ENCODE measurements at regions not wholly inside any gene's neighbourhood (a gene's known extent, or its start where the extent isn't known, plus 50 kb on each side); places are given as distances from the start of the nearest gene placed in this dataset.

DNA sequence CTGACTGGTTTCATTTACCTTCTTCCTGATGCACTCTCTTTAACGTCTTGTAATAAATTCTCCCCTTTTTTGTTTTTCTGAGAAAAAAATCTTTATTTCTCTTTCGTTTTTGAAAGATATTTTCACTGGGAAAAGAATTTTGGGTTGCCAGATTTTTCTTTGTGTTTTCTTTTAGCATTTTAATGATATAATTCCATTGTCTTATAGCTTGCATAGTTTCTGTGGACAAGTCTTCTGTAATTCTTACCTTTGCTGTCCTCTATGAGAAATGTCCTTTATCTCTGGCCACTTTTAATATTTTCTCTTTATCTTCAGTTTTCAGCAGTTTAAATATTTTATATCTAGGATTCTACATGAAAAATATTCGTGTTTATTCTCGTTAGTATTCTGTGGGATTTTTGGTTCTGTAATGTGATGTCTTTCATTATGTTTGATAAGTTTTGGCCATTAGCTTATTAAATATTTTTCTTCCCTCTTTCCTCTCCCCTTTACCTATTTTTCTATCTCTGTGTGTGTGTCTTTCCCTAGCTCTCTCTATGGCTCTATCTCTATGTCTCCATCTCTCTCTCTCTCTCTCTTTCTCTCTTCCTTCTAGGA, 236.5 kb downstream of the C16orf95 start:
- DNase-seq = no peak

DNA sequence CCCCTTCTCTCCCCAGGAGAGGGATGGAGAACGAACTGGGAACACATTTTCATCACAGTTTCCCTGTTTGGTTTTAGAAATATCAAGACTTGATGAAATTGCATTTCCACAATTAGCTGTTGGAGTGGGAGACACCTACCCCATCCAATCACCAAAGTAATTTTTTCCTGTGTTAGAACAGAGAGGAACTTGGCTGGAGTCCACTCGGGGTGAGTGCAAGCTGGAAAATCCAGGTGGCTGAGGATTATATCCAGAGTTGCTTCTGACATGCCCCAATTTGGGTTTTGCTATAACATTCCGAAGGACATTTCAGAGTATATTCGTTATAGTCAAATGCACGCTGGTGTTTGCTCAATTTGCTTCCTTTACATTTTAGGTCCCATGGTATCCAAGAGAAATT, 231.8 kb downstream of the C16orf95 start:
- no peak for DNase-seq

GRCh38 chr16:87086156-87086555, 231.0 kb downstream of the C16orf95 start:
- no peak for DNase-seq

- DNase-seq = no peak
Observed at GRCh38 chr16:87086575-87086974, 230.6 kb downstream of the C16orf95 start.

GRCh38 chr16:87092958-87093357, 224.2 kb downstream of the C16orf95 start:
- no peak for DNase-seq

DNA sequence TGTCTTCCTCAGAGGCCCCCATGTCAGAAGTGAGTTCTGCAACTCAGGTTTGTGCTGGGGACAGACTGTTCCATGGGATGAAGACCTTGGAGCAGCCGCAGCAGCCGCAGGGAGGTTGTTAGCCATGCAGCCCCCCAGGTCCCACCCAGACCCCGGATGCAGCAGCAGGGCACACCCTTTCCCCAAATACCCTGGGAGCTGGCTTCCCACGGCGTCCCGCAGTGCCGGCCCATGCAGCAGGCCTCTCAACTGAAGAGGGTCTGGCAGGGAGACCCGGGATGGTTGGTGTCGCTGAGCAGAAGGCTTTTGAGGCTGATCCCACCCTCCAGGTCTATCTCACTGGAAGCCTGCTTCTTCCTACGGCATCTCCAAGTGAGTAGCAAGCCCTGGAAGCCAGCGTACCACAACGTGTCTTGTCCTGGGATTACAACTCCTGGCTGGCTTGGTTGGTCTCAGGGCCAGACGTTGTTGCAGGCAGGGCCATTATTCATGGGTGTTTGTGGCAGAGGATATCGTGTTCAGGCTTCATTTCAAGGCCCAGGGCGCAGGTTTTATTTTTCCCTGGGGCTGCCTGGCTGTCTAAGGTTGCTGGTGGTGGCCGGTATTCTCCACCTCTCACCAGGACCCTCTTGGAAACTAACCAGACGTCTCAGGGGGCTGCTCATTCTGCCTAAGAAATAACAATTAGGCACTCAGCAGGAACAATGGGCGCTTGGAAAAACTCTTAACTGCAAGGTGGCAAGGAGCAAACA, 223.2 kb downstream of the C16orf95 start:
- no peak for DNase-seq

- no peak for DNase-seq
Observed at GRCh38 chr16:87094556-87094865, 222.7 kb downstream of the C16orf95 start.

DNA sequence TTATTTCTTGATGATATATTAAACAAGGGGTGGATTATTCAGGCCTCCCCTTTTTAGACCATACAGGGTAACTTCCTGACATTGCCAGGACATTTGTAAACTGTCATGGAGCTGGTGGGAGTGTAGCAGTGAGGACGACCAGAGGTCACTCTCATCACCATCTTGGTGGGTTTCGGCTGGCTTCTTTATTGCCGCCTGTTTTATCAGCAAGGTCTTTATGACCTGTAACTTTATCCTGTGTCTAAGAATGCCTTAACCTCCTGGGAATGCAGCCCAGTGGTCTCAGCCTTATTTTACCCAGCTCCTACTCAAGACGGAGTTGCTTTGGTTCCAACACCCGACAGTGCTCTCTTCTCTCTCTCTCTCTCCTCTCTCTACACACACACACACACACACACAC, 221.9 kb downstream of the C16orf95 start:
- no peak for DNase-seq

- no peak for DNase-seq
Observed at GRCh38 chr16:87096746-87097333, 220.4 kb downstream of the C16orf95 start.

- no peak for DNase-seq
Observed at GRCh38 chr16:87098361-87098760, 218.8 kb downstream of the C16orf95 start.

DNA sequence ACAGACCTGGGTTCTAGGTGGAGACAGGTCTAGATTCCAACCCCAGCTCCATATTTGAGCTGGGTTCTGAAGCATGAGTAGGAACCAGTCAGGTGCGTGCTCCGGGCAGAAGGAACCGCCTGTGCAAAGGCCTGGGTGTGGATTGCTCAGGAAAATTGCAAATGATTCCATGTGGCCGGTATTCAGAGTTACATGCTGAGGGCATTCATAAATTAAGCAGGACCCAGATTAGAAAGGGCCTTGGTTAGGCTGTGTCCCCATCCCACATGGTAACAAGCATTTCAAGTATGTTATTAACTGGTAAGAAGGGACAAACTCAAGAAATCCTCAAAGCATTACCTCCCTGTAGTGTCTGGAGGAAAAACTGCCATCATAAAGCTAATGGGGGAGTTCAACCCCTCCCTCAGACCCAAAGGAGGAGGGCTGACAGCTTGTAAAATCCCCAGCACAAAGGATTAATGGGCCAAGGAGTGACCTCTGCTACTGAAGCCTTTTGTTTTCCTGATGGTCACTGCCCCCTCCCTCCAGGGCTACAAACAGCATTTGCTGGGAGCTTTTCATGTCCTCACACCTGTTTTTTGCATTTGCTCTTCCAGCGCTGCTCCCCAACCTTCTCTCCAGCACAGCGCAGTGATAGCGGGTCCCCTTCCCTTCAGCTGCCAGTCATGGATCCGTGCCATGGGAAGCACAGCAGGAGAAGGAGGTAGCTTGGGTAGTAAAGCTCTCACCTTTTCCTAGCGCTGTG, 218.0 kb downstream of the C16orf95 start:
- no peak for DNase-seq

- DNase-seq = no peak
Observed at GRCh38 chr16:87100306-87101058, 216.7 kb downstream of the C16orf95 start.

- no peak for DNase-seq
Observed at GRCh38 chr16:87101903-87102302, 215.3 kb downstream of the C16orf95 start.

DNA sequence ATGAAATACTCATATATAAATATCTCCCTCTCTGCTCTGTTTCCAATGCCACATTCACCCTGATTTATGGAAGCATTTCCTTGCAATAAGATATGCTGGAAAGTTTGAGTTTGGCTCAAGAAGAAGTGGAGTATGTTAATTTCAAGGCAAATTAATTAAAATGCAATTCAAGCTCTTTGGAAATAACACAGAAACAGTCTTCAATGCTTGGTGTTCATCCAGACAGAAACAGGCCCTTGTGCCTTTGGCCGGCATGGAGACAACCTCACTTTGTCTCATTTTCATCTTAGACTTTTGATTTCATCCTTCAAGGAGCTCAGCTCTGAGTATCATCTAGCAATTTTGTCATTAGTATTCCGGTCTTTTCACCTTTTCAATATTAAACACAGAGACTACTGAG, 210.0 kb downstream of the C16orf95 start:
- DNase-seq = no peak

GRCh38 chr16:87108278-87108677, 208.9 kb downstream of the C16orf95 start:
- no peak for DNase-seq

DNA sequence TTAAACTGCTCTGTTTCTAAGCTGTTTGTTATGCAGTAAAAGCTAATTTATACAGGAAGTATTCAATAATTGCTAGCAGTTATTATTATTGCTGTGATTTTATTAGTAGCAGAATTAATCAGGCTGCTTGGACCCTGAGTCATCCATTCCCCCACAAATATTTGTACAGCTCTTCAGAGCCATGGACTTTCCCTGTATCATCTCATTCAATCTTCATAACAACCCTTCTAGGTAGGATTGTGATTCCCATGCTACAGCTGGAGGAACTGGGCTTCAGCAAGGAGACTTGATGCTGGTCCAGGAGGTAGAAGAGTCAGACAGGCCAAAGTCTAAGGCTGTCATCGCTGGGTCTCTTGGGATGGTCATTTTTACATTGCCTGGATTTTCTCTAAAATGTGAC, 208.3 kb downstream of the C16orf95 start:
- DNase-seq = no peak

GRCh38 chr16:87114832-87115231, 202.4 kb downstream of the C16orf95 start:
- no peak for DNase-seq

DNA sequence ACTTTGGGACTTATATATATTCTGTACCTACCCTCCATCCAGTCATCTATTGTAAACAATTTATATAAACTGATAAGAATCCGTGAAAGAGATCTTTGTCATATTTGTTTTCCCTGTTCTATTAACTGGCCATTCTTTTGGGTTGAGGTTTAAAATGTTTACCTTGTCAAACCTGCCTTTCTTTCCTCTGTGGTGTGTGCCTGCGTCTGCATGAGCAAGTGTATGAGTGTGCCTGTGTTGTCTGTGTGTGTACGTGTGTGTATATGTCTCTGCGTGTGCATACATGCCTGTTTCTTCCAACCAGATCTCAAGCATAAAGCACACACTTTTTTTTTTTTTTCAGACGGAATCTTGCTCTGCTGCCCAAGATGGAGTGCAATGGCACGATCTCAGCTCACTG, 201.5 kb downstream of the C16orf95 start:
- DNase-seq = no peak

- no peak for DNase-seq
Observed at GRCh38 chr16:87117936-87118335, 199.3 kb downstream of the C16orf95 start.

GRCh38 chr16:87119168-87119567, 198.0 kb downstream of the C16orf95 start:
- no peak for DNase-seq

- no peak for DNase-seq
Observed at GRCh38 chr16:87119748-87120147, 197.4 kb downstream of the C16orf95 start.

DNA sequence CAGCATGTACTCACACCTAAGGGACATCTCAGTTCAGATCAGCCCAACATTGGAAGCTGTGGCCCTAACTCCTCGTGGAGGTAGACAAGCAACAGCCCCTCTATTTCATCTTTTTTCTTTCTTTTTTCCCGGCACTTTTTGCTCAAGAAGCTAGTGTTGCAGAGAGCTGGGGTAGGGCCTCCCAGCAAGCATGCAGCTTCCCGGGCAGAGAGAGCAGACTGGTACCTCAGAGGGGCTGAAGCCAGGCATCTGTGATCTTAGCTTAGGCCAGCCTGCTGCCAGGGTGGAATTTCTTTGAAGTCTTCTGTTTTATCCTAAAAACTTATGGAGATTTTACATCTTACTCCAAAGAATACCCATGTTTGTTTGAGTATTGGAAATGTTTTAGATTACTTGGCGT, 195.4 kb downstream of the C16orf95 start:
- no peak for DNase-seq

GRCh38 chr16:87123356-87124001, 193.7 kb downstream of the C16orf95 start:
- no peak for DNase-seq
